HG02981 (cell line): ENCODE measurements at regions not wholly inside any gene's neighbourhood (a gene's known extent, or its start where the extent isn't known, plus 50 kb on each side); places are given as distances from the start of the nearest gene placed in this dataset.

Source experiments
- ATAC-seq: cut with Tn5 transposase; IDR thresholded peaks from one replicate; pipeline ENCODE4 v1.9.1; 2021; ENCODE audit warnings: mild to moderate bottlenecking, moderate library complexity; ENCODE audit not compliant: unreplicated experiment

GRCh38 chr6:167643223-167643622 is 183.5 kb upstream of the AFDN start:
- ATAC-seq = no peak

DNA sequence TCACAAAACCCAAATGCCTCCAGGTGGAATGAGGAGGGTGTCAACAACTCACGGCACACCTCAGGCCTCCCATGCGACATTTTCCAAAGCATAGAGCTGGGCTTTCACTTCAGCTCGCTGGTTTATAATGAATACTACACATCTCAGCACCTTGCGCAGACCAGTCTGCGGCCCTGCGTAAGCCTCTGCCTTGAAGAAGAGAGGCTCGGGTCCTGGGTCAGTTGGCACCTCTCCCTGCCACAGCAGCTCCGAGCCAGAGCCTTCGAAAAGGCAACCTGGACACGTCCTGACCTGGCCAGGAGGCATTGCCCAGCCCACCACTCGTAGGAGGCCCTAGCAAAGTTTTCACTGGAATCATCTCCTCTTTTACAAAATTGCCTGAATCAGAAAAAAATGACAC is 183.0 kb upstream of the AFDN start:
- ATAC-seq = no peak

- no peak for ATAC-seq
These were observed 182.1 kb upstream of the AFDN start for GRCh38 chr6:167644412-167645132.

- no peak for ATAC-seq
These were observed 181.3 kb upstream of the AFDN start for GRCh38 chr6:167645368-167645767.

DNA sequence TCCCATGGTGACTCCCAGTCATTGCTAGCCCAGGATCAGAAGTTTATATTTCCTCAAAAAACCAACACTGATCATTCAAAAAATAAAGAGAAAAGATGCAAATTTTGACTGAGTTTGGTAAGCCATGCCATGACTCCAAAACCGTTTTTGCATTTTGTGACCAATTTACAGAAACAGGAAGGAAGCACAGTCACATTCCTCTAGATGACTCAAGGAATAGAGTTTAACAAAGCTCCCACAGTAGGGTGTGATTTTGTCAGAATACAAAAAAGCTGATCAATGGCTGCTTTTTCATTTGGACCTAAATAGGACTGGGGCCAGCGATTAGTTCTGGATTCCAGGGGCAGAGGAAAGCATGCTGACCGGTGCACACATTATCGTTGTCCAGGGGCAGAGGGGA is 179.4 kb upstream of the AFDN start:
- ATAC-seq = no peak

- ATAC-seq = no peak
These were observed 178.8 kb upstream of the AFDN start for GRCh38 chr6:167647737-167648470.

DNA sequence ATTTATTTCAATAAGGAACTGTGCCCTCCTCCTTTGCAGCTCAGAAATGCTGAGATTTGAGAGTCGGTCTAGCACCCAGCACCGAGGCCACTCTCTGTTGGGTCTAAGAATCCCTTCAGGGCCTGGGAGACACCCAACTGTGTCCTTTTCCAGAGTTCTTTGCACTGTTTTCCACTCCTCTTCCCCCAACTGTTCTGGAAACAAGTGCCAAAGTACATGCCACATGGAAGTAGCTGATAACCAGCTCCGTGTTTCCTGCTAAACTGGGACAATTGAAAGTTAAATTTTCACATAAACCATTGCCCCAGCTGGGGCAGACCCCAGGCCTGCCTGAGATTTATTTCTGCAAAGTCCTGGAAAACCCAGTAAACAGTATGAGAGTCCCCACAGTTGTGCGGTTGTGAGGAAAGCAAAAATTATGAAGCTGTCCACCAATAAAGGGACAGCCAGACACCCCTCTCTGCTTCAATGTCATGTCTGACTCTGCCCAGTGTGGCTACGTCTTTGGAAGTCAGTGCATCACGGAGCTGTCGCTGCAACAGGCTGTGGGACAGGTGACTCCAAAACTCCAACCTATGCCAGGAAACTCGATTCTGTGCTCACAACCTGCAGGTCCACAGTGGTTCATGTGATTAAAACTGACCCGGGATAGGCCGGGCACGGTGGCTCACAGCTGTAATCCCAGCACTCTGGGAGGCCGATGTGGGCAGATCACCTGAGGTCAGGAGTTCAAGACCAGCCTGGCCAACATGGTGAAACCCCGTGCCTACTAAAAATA is 178.0 kb upstream of the AFDN start:
- ATAC-seq = no peak

DNA sequence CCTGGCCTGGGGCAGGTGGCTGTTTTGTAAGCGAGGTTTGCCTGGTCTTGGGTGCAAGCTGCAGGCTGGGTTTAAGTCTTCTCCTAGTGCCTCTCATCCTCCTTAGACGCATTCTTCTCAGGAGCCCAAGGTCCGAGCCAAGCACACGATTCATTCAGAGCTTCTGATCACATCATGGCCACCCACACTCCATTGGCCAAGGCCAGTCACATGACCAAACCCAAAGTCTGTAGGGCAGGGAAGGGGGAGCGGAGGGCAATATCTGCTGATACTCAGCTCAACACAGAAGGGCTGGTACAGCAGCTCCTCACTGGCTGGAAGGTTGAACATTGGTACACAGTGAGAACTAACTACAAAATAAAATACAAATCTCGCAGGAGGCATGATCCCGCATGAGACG is 177.2 kb upstream of the AFDN start:
- no peak for ATAC-seq

DNA sequence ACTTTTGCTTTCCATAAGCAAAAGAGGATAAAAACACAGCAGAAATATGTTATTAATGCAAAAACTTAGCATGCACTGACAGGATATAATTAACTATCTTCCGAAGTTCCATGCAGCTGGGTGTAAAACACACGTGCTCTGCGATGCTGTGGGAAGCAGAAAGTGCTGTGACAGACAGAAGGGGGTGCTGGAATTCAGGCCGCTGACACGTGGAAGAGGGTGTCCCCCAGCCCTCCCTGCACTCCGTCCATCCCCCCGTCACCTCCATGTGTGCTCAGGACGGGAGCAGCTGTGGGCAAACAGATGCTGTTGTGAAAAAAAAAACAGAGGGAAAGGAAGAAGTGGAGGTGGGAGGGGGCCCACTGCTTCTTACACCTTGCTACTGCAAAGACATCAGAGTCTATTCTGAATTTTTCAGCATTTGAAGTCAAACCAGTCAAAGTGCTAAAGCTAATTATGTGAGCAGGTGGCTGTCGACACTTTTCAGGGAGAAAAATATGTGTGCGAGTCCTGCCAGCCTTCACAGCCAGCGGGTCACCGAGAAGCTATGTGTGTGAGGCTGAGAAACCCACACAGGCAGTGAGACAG is 175.9 kb upstream of the AFDN start:
- no peak for ATAC-seq

DNA sequence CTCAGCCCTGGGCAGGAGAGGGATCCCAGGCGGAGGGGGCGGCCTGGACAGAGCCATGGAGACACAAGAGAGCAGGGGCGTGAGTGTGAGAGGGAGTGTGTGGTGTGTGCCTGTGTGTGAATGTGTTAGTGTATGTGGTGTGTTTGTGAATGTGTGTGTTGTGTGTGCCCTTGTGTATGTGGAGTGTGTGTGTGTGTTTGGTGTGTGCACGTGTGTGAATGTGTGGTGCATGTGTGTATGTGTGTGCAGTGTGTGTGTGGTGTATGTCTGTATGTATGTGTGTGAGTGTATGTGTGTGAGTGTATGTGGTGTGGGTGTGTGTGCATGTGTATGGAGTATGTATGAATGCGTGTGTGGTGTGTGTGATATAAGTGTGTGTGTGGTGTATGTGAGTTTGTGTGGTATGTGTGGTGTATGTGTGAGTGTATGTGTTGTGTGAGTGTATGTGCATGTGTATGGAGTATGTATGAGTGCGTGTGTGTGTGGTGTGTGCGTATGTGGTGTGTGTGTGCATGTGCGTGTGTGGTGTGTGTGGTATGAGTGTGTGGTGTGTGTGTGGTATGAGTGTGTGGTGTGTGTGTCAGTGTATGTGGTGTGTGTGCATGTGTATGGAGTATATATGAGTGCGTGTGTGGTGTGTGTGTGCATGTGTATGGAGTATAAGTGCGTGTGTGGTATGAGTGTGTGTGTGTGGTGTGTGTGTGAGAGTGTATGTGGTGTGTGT is 175.2 kb upstream of the AFDN start:
- no peak for ATAC-seq

DNA sequence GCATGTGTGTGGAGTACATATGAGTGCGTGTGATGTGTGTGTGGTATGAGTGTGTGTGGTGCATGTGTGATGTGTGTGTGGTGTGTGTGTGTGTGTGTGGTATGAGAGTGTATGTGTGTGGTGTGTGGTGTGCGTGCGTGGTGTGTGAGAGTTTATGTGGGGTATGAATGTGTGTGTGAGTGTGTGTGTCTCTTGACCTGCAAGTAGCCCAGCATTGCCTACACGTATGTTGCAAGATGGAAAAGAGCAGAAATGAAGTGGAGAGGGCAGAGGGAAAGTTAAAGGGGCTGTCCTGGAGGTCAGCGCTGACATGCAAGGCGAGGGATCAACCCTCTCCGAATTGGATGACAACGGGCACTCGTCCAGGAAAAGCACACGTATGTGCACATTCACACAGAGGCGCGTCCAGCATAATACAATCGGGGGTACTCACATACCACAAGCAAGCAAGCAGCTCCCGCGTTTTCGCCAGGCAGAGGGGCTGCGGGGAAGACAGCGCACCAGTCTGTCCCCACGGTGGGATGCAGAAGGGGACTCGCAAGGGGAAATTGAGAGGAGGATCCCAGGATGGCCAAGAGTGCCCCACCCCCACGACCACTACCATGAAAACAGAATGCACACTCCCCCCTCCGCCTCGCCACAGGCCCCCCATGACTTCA is 174.5 kb upstream of the AFDN start:
- no peak for ATAC-seq

- ATAC-seq = no peak
These were observed 174.0 kb upstream of the AFDN start for GRCh38 chr6:167652701-167653095.

- ATAC-seq = no peak
These were observed 173.2 kb upstream of the AFDN start for GRCh38 chr6:167653561-167653960.

GRCh38 chr6:167654389-167654788 is 172.3 kb upstream of the AFDN start:
- ATAC-seq = no peak

- ATAC-seq = no peak
These were observed 171.4 kb upstream of the AFDN start for GRCh38 chr6:167655174-167655821.

DNA sequence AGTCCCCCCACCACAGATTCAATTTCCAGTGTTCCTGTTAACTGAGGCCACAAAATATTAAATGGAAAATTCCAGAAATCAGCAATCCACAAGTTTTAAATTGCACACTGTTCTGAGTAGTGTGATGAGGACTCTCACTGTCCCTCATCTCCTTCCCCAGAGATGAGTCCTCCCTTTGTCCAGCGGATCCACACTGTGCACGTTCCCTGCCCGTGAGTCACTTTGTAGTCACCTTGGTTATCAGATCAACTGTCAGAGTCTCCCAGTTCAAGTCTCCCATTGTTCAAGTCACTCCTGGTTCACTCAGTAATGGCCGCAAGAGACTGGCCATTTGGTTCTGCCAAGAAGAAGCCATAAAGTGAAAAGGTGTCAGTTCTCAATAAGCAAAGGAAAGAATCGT is 168.6 kb upstream of the AFDN start:
- no peak for ATAC-seq

DNA sequence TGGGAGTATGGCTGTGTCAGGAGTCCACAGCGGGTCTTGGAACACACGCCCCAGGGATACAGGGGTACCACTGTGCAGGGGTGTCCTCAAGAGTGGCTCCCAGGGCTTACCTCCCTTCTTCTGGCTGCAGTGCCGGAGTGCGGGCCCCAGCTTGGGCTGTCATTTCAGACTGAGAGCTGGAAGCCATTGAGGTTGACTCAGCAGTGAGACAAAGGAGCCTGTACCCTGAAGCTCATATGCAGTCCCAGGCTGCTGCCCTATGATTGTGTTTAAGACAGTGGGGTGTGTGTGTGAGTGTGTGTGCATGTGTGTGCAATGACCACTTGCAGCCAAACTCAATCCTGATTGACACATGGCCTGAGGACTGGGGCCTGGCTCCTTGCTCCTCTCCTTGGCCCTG is 167.7 kb upstream of the AFDN start:
- ATAC-seq = no peak

GRCh38 chr6:167660424-167660823 is 166.3 kb upstream of the AFDN start:
- no peak for ATAC-seq

- ATAC-seq = no peak
These were observed 165.7 kb upstream of the AFDN start for GRCh38 chr6:167660944-167661551.
